GM18858 (cell line): ENCODE measurements at regions not wholly inside any gene's neighbourhood (a gene's known extent, or its start where the extent isn't known, plus 50 kb on each side); places are given as distances from the start of the nearest gene placed in this dataset.
A peak's percentile ranks its signal among the peaks of the same experiment; 100 is the strongest.

Experiments used
- ATAC-seq: cut with Tn5 transposase; IDR thresholded peaks from one replicate; pipeline ENCODE4 v1.9.1; 2021; ENCODE audit not compliant: unreplicated experiment

GRCh38 chr18:51711298-51711889 is 513.9 kb upstream of the MEX3C start:
- ATAC-seq = peak; percentile 54

- peak; percentile 37 for ATAC-seq
These were observed 515.3 kb upstream of the MEX3C start for GRCh38 chr18:51712821-51713220.

GRCh38 chr18:51716277-51716676 is 518.8 kb upstream of the MEX3C start:
- ATAC-seq = peak; percentile 48

GRCh38 chr18:51721388-51721787 is 523.9 kb upstream of the MEX3C start:
- no peak for ATAC-seq

GRCh38 chr18:51721996-51722395 is 524.5 kb upstream of the MEX3C start:
- no peak for ATAC-seq

GRCh38 chr18:51724790-51725721 is 527.6 kb upstream of the MEX3C start:
- peak; percentile 26 for ATAC-seq

GRCh38 chr18:51726614-51727013 is 529.1 kb upstream of the MEX3C start:
- ATAC-seq = peak; percentile 37

- peak; percentile 69 for ATAC-seq
These were observed 530.3 kb upstream of the MEX3C start for GRCh38 chr18:51727780-51728179.

GRCh38 chr18:51731070-51731469 is 533.6 kb upstream of the MEX3C start:
- no peak for ATAC-seq

- ATAC-seq = no peak
These were observed 537.1 kb upstream of the MEX3C start for GRCh38 chr18:51734576-51734975.

- peak; percentile 95 for ATAC-seq
These were observed 541.7 kb upstream of the MEX3C start for GRCh38 chr18:51739044-51739666.

- peak; percentile 70 for ATAC-seq
These were observed 554.4 kb upstream of the MEX3C start for GRCh38 chr18:51751901-51752300.

- no peak for ATAC-seq
These were observed 556.0 kb upstream of the MEX3C start for GRCh38 chr18:51753365-51754057.

- no peak for ATAC-seq
These were observed 557.1 kb upstream of the MEX3C start for GRCh38 chr18:51754566-51754965.

GRCh38 chr18:51757255-51757924 is 559.9 kb upstream of the MEX3C start:
- ATAC-seq = no peak

GRCh38 chr18:51762373-51762772 is 564.9 kb upstream of the MEX3C start:
- no peak for ATAC-seq

- no peak for ATAC-seq
These were observed 568.3 kb upstream of the MEX3C start for GRCh38 chr18:51765606-51766360.

- ATAC-seq = peak; percentile 65
These were observed 569.8 kb upstream of the MEX3C start for GRCh38 chr18:51767293-51767692.

- ATAC-seq = no peak
These were observed 561.9 kb upstream of the DCC start for GRCh38 chr18:51778115-51778514.

- no peak for ATAC-seq
These were observed 550.1 kb upstream of the DCC start for GRCh38 chr18:51789871-51790270.
